ENCODE measurements at regions not wholly inside any gene's neighbourhood (a gene's known extent, or its start where the extent isn't known, plus 50 kb on each side); places are given as distances from the start of the nearest gene placed in this dataset.

- DNase-seq (ENCODE audit: low spot score) (no peak), ATAC-seq (no peak)
- Mint-ChIP-seq H3K36me3 (peaks cover 7% of the 10 kb centered on the region), H3K9me3 (peaks cover 8% of the 10 kb centered on the region), H3K4me1 (peaks cover 5% of the 10 kb centered on the region; the same call in 1 of the 2 replicates), H3K4me3 (no peak overlapping the region), H3K27ac (no peak overlapping the region), H3K27me3 (ENCODE audit: low read depth) (no peaks in the 10 kb centered on the region)
- ChIA-PET POLR2A (no interaction called here), CTCF (no interaction called here)
- TF ChIP-seq NR3C1 (CRISPR knock-in tag; conservative IDR thresholded peaks at IDR 0.05; ENCODE audit: low read depth) = no peak
- TF ChIP-seq TEAD1 (CRISPR knock-in tag; IDR thresholded peaks at IDR 0.05) = no peak
These were observed 63.0 kb upstream of the FRMD4B start for GRCh38 chr3:69448877-69449276.

DNA sequence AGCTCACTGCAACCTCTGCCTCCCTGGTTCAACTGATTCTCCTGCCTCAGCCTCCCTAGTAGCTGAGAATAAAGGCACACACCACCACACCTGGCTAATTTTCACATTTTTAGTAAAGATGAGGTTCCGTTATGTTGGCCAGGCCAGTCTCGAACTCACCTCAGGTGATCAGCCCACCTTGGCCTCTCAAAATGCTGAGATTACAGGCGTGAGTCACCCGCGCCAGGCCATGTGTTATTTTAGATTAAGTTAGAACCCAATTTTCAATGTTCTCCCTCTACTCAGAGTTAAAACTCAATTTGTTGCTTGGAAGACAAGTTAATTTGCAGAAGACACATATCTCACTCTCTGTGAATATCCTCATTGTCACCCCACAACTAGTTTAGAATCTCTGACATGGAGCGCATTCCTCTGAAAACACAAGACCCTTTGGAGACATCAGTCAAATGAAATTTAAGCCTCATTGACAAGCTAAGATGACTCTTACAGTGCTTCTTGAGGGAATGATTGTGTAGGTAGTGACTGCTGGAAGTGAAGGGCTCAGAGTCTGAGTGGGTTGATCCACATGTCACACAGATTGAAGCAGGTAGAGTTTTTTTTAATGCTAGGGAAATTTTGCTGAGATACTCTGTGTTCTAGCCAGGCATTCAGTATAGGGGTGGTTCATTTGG lies 60.6 kb upstream of the FRMD4B start:
- Mint-ChIP-seq H3K4me1 (peaks cover 13% of the 10 kb centered on the region), H3K9me3 (peaks cover 20% of the 10 kb centered on the region), H3K27ac (no peak overlapping the region), H3K4me3 (no peak overlapping the region), H3K27me3 (ENCODE audit: low read depth) (no peaks in the 10 kb centered on the region), H3K36me3 (peaks cover 11% of the 10 kb centered on the region)
- DNase-seq (ENCODE audit: low spot score) (no peak), ATAC-seq (no peak)
- CTCF ChIA-PET = no interaction called here
- POLR2A ChIA-PET = no interaction called here
- TF ChIP-seq AFF4 (CRISPR knock-in tag; IDR thresholded peaks at IDR 0.05; ENCODE audit: borderline replicate concordance) (no peak), ZNF671 (CRISPR knock-in tag; IDR thresholded peaks at IDR 0.05) (no peak), MYBL2 (CRISPR knock-in tag; IDR thresholded peaks at IDR 0.05) (no peak), MAX (CRISPR knock-in tag; IDR thresholded peaks at IDR 0.05) (no peak), NFYB (CRISPR knock-in tag; conservative IDR thresholded peaks at IDR 0.05; ENCODE audit: low read depth) (no peak), ETV6 (CRISPR knock-in tag; IDR thresholded peaks at IDR 0.05) (no peak), TCF7 (CRISPR knock-in tag; IDR thresholded peaks at IDR 0.05; ENCODE audit: low read depth) (no peak), NR2C2 (CRISPR knock-in tag; IDR thresholded peaks at IDR 0.05) (no peak), ATF6 (CRISPR knock-in tag; IDR thresholded peaks at IDR 0.05) (no peak), GTF2I (CRISPR knock-in tag; conservative IDR thresholded peaks at IDR 0.05) (no peak), GRHL2 (CRISPR knock-in tag; IDR thresholded peaks at IDR 0.05; ENCODE audit: insufficient replicate concordance, severe bottlenecking) (no peak), SMAD4 (CRISPR knock-in tag; IDR thresholded peaks at IDR 0.05) (no peak), USF2 (CRISPR knock-in tag; IDR thresholded peaks at IDR 0.05) (no peak)
- TF ChIP-seq, protein P1, sequence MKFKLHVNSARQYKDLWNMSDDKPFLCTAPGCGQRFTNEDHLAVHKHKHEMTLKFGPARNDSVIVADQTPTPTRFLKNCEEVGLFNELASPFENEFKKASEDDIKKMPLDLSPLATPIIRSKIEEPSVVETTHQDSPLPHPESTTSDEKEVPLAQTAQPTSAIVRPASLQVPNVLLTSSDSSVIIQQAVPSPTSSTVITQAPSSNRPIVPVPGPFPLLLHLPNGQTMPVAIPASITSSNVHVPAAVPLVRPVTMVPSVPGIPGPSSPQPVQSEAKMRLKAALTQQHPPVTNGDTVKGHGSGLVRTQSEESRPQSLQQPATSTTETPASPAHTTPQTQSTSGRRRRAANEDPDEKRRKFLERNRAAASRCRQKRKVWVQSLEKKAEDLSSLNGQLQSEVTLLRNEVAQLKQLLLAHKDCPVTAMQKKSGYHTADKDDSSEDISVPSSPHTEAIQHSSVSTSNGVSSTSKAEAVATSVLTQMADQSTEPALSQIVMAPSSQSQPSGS (CRISPR knock-in tag; IDR thresholded peaks at IDR 0.05; ENCODE audit: borderline replicate concordance, low read depth) = no peak
- TF ChIP-seq, protein P2, sequence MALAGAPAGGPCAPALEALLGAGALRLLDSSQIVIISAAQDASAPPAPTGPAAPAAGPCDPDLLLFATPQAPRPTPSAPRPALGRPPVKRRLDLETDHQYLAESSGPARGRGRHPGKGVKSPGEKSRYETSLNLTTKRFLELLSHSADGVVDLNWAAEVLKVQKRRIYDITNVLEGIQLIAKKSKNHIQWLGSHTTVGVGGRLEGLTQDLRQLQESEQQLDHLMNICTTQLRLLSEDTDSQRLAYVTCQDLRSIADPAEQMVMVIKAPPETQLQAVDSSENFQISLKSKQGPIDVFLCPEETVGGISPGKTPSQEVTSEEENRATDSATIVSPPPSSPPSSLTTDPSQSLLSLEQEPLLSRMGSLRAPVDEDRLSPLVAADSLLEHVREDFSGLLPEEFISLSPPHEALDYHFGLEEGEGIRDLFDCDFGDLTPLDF (CRISPR knock-in tag; IDR thresholded peaks at IDR 0.05) = no peak
- TF ChIP-seq, protein P3, sequence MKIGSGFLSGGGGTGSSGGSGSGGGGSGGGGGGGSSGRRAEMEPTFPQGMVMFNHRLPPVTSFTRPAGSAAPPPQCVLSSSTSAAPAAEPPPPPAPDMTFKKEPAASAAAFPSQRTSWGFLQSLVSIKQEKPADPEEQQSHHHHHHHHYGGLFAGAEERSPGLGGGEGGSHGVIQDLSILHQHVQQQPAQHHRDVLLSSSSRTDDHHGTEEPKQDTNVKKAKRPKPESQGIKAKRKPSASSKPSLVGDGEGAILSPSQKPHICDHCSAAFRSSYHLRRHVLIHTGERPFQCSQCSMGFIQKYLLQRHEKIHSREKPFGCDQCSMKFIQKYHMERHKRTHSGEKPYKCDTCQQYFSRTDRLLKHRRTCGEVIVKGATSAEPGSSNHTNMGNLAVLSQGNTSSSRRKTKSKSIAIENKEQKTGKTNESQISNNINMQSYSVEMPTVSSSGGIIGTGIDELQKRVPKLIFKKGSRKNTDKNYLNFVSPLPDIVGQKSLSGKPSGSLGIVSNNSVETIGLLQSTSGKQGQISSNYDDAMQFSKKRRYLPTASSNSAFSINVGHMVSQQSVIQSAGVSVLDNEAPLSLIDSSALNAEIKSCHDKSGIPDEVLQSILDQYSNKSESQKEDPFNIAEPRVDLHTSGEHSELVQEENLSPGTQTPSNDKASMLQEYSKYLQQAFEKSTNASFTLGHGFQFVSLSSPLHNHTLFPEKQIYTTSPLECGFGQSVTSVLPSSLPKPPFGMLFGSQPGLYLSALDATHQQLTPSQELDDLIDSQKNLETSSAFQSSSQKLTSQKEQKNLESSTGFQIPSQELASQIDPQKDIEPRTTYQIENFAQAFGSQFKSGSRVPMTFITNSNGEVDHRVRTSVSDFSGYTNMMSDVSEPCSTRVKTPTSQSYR (CRISPR knock-in tag; IDR thresholded peaks at IDR 0.05) = no peak
- TF ChIP-seq, protein P4, sequence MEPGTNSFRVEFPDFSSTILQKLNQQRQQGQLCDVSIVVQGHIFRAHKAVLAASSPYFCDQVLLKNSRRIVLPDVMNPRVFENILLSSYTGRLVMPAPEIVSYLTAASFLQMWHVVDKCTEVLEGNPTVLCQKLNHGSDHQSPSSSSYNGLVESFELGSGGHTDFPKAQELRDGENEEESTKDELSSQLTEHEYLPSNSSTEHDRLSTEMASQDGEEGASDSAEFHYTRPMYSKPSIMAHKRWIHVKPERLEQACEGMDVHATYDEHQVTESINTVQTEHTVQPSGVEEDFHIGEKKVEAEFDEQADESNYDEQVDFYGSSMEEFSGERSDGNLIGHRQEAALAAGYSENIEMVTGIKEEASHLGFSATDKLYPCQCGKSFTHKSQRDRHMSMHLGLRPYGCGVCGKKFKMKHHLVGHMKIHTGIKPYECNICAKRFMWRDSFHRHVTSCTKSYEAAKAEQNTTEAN (CRISPR knock-in tag; IDR thresholded peaks at IDR 0.05) = no peak

Data from WTC11 (cell line).